PC-9 (cell line): ENCODE measurements at regions not wholly inside any gene's neighbourhood (a gene's known extent, or its start where the extent isn't known, plus 50 kb on each side); places are given as distances from the start of the nearest gene placed in this dataset.
A peak's percentile ranks its signal among the peaks of the same experiment; 100 is the strongest.

Source experiments
- BruUV-seq: library from RNA; stranded (reverse); fragments of 400-500 nt; replicated peaks from 2 replicates; lab custom pipeline; 2021; lab: Mats Ljungman, UMichigan
- CTCF ChIA-PET: fragments of 300-600 bp; sonication (Branson Sonifier 250); formaldehyde crosslinking; loops from one replicate; lab custom pipeline; 2022; ENCODE audit warnings: antibody characterized with exemption; lab: Charles Lee
- POLR2A ChIA-PET: fragments of 300-600 bp; sonication (Branson Sonifier 250); formaldehyde crosslinking; loops from one replicate; lab custom pipeline; 2022; ENCODE audit warnings: antibody characterized with exemption; ENCODE audit not compliant: unreplicated experiment; lab: Charles Lee
- DNase-seq, 2 experiments: peaks; one replicate each; pipeline versions ENCODE4 v3.0.0 to v3.0.0-alpha.2; 2015 to 2022; ENCODE audit warnings: mixed read lengths in 1 of 2
- H2AFZ ChIP-seq: fragments of 200-600 bp; sonication (generic); 2 replicates; pipeline ENCODE4 v1.8.1; 2017; ENCODE audit warnings: antibody characterized with exemption
- H3F3A ChIP-seq: fragments of 200-600 bp; sonication (generic); 2 replicates; pipeline ENCODE4 v1.8.1; 2017; ENCODE audit warnings: antibody characterized with exemption, mild to moderate bottlenecking, low read depth; ENCODE audit not compliant: insufficient read depth
- H3K27ac ChIP-seq: fragments of 200-600 bp; sonication (generic); 2 replicates; pipeline ENCODE4 v1.6.1; 2016; ENCODE audit warnings: mixed run types
- H3K27me3 ChIP-seq: fragments of 200-600 bp; sonication (generic); 2 replicates; pipeline ENCODE4 v1.6.1; 2016; ENCODE audit warnings: low read depth, mixed run types; ENCODE audit not compliant: insufficient read depth
- H3K36me3 ChIP-seq: fragments of 200-600 bp; sonication (generic); 2 replicates; pipeline ENCODE4 v1.6.1; 2016; ENCODE audit warnings: low read depth, mixed run types
- H3K4me1 ChIP-seq: fragments of 200-600 bp; sonication (generic); replicated peaks from 2 replicates; pipeline ENCODE4 v1.6.1; 2016; ENCODE audit warnings: mixed run types; ENCODE audit not compliant: insufficient read depth
- H3K4me2 ChIP-seq: fragments of 200-600 bp; sonication (generic); 2 replicates; pipeline ENCODE4 v1.6.1; 2017; ENCODE audit warnings: mixed run types
- H3K4me3 ChIP-seq: fragments of 200-600 bp; sonication (generic); 2 replicates; pipeline ENCODE4 v1.6.1; 2016; ENCODE audit warnings: mixed run types
- H3K79me2 ChIP-seq: fragments of 200-600 bp; sonication (generic); 2 replicates; pipeline ENCODE4 v1.6.1; 2017; ENCODE audit warnings: low read depth, mixed run types
- H3K9me2 ChIP-seq: fragments of 200-600 bp; sonication (generic); 2 replicates; pipeline ENCODE4 v1.8.1; 2017; ENCODE audit warnings: mild to moderate bottlenecking; ENCODE audit not compliant: insufficient read depth
- H3K9me3 ChIP-seq: fragments of 200-600 bp; sonication (generic); 2 replicates; pipeline ENCODE4 v1.8.1; 2016; ENCODE audit warnings: low read depth; ENCODE audit not compliant: insufficient read depth
- H4K20me1 ChIP-seq: fragments of 200-600 bp; sonication (generic); 2 replicates; pipeline ENCODE4 v1.8.1; 2017; ENCODE audit not compliant: insufficient read depth
- EZH2 ChIP-seq: fragments of 200-600 bp; sonication (generic); IDR thresholded peaks from 2 replicates; pipeline ENCODE4 v1.8.0; 2017; ENCODE audit warnings: antibody characterized with exemption, low read depth
- intact Hi-C: fragments of 100-400 bp; cut with micrococcal nuclease; formaldehyde crosslinking; loops from one replicate; pipeline ENCODE4 v1.10.0; 2022; ENCODE audit not compliant: unreplicated experiment
- TF ChIP-seq, protein P1 (sequence below): fragments of 200-600 bp; sonication (generic); conservative IDR thresholded peaks from 2 replicates; pipeline ENCODE4 v1.6.1; 2017; ENCODE audit warnings: mixed run types, antibody characterized with exemption, mild to moderate bottlenecking, moderate library complexity

DNA sequence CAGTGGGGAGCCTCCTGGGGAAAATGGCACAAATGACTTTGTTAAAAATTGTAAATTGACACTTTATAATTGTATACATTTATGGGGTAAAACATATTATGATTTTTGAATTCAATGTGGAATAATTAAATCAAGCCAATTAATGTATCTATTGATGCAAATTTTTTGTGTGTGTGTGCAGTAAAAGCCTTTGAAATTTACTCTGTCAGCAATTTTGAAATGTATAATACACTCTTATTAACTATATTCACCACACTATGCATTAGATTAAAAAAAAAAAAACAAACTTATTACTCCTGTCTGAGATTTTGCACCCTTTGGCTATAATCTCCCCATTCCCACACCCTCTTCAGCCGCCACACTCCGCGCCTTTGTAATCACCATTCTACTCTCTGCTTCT lies 119.2 kb downstream of the S1PR1 start:
- Histone ChIP-seq H3K79me2 (no peaks in the 10 kb centered on the region), H3K36me3 (no peaks in the 10 kb centered on the region), H3K27me3 (peaks cover 20% of the 10 kb centered on the region), H3F3A (no peaks in the 10 kb centered on the region), H3K9me3 (no peaks in the 10 kb centered on the region), H3K4me2 (no peak overlapping the region), H3K9me2 (no peaks in the 10 kb centered on the region), H3K4me3 (no peak overlapping the region), H3K27ac (no peak overlapping the region), H4K20me1 (no peaks in the 10 kb centered on the region), H3K4me1 (no peaks in the 10 kb centered on the region), H2AFZ (no peak overlapping the region)
- intact Hi-C loops = loop anchor here (2.0 kb wide), 1 partner anchor 437 kb away; no protein-coding TSS in a partner anchor
- CTCF ChIA-PET = no interaction called here
- no TSS peak for BruUV-seq
- POLR2A ChIA-PET = no interaction called here
- TF ChIP-seq EZH2 = no peak
- TF ChIP-seq, protein P1, sequence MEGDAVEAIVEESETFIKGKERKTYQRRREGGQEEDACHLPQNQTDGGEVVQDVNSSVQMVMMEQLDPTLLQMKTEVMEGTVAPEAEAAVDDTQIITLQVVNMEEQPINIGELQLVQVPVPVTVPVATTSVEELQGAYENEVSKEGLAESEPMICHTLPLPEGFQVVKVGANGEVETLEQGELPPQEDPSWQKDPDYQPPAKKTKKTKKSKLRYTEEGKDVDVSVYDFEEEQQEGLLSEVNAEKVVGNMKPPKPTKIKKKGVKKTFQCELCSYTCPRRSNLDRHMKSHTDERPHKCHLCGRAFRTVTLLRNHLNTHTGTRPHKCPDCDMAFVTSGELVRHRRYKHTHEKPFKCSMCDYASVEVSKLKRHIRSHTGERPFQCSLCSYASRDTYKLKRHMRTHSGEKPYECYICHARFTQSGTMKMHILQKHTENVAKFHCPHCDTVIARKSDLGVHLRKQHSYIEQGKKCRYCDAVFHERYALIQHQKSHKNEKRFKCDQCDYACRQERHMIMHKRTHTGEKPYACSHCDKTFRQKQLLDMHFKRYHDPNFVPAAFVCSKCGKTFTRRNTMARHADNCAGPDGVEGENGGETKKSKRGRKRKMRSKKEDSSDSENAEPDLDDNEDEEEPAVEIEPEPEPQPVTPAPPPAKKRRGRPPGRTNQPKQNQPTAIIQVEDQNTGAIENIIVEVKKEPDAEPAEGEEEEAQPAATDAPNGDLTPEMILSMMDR = no peak
- DNase-seq = no peak

DNA sequence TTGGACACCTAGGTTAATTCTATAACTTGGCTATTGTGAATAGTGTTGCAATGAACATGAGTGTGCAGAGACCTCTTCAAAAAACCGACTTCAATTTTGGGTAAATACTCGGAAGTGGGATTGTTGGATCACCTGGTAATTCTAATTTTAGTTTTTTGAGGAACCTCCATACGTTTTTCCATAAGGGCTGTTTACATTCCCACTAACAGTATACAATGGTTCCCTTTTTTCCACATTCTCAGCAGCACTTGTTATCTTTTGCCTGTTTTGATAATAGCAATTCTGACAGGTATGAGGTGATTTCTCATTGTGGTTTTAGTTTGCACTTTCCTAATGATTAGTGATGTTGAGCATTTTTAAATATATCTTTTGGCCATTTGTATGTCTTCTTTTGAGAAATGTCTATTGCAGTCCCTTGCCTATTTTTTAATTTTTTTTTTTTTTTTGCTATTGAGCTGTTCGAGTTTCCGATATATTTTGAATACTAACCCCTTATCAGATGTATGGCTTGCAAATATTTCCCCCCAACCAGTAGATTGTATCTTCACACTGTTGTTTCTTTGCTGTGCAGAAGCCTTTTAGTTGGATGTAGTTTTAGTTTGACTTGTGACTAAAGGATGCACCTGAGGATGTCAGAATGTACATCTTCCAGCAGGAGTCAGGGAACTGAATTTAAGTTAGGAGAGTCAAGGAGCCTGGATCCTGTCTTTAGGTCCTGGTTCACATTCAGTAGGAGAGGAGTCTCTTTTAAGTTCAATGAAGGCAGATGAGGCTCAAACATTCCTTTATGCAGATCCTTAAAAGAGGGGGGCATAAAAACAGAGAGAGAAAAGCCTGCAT lies 120.0 kb downstream of the S1PR1 start:
- no peaks in the 10 kb centered on the region for H3K79me2 ChIP-seq
- no peaks in the 10 kb centered on the region for H3K9me3 ChIP-seq
- H4K20me1 ChIP-seq = no peaks in the 10 kb centered on the region
- TF ChIP-seq EZH2 = no peak
- TF ChIP-seq, protein P1 = no peak
- ChIA-PET POLR2A (no interaction called here), CTCF (interaction anchor here (0.9 kb wide), 1 partner anchor 68 kb away, joined by 3 read pairs; no protein-coding TSS in a partner anchor)
- no peak for DNase-seq
- no peak overlapping the region for H3K4me3 ChIP-seq
- peaks cover 20% of the 10 kb centered on the region for H3K27me3 ChIP-seq
- H3K4me2 ChIP-seq = no peak overlapping the region
- no peaks in the 10 kb centered on the region for H3K36me3 ChIP-seq
- intact Hi-C loops = loop anchor here (1.0 to 2.0 kb wide), 2 partner anchors 48 to 438 kb away; no protein-coding TSS in a partner anchor
- no peak overlapping the region for H2AFZ ChIP-seq
- BruUV-seq = no TSS peak
- no peak overlapping the region for H3K27ac ChIP-seq
- no peaks in the 10 kb centered on the region for H3K4me1 ChIP-seq
- H3F3A ChIP-seq = no peaks in the 10 kb centered on the region
- H3K9me2 ChIP-seq = no peaks in the 10 kb centered on the region

DNA sequence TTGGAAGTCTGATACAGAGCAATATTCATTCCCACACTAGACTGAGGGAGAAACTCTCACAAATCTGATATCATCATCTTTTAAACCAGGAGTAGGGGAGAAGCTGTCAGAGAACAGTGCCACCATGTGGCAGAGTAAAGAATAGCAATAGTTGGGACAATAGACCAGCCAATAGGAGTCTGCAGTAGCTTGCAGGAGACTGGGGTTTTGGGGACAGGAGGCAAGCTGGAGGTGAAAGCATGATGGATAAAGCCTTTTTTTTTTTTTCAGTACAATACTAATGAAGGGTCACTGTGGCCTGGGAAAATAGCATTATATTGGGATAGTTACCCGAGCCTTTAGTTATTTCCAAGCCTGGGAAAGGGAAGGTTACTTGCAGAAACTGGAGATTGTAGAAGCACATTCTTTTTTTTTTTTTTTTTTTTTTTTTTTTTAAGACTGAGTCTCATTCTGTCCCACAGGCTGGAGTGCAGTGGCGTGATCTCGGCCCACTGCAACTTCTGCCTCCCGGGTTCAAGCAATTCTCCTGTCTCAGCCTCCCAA lies 120.7 kb downstream of the S1PR1 start:
- H3K9me3 ChIP-seq = no peaks in the 10 kb centered on the region
- DNase-seq = peak; percentile 55 to 70
- no peak overlapping the region for H2AFZ ChIP-seq
- no peaks in the 10 kb centered on the region for H3K4me1 ChIP-seq
- H3F3A ChIP-seq = no peaks in the 10 kb centered on the region
- no peak for TF ChIP-seq EZH2
- TF ChIP-seq, protein P1 = peak; percentile 97
- no peak overlapping the region for H3K4me2 ChIP-seq
- H3K79me2 ChIP-seq = no peaks in the 10 kb centered on the region
- no peak overlapping the region for H3K4me3 ChIP-seq
- no peaks in the 10 kb centered on the region for H3K36me3 ChIP-seq
- BruUV-seq = no TSS peak
- peaks cover 20% of the 10 kb centered on the region for H3K27me3 ChIP-seq
- H3K9me2 ChIP-seq = no peaks in the 10 kb centered on the region
- ChIA-PET CTCF (interaction anchor here (0.7 to 0.9 kb wide), 2 partner anchors 48 to 69 kb away, joined by 3 to 7 read pairs; no protein-coding TSS in a partner anchor), POLR2A (no interaction called here)
- H4K20me1 ChIP-seq = no peaks in the 10 kb centered on the region
- intact Hi-C loops = loop anchor here (1.0 to 2.0 kb wide), 2 partner anchors 48 to 439 kb away; no protein-coding TSS in a partner anchor
- H3K27ac ChIP-seq = no peak overlapping the region
